ENCODE measurements at regions not wholly inside any gene's neighbourhood (a gene's known extent, or its start where the extent isn't known, plus 50 kb on each side); places are given as distances from the start of the nearest gene placed in this dataset.

- intact Hi-C loops (cut with micrococcal nuclease), result no loop called here
- Histone ChIP-seq H2AK9ac (replicated peaks; ENCODE audit: low read depth, low read length, poor library complexity) (no peak overlapping the region), H3K9me3 (ENCODE audit: control insufficient read depth, insufficient read depth, low read length) (peaks cover 18% of the 10 kb centered on the region), H3K9me1 (ENCODE audit: insufficient read depth, low read length) (no peaks in the 10 kb centered on the region), H2AFZ (replicated peaks; ENCODE audit: low read length, poor library complexity) (no peak overlapping the region), H2BK120ac (ENCODE audit: low read depth, low read length) (no peak overlapping the region), H3K36me3 (ENCODE audit: control insufficient read depth, insufficient read depth, low read length) (no peaks in the 10 kb centered on the region), H4K8ac (ENCODE audit: low read depth in 2 of 2, low read length in 2 of 2) (no peak overlapping the region), H3K18ac (ENCODE audit: low read depth, low read length) (no peak overlapping the region), H2BK5ac (ENCODE audit: low read depth, low read length, poor library complexity, severe bottlenecking) (no peak overlapping the region), H2AK5ac (ENCODE audit: low read depth, low read length) (no peak overlapping the region), H4K91ac (ENCODE audit: insufficient read depth, low read depth, low read length) (no peak overlapping the region), H3K4me3 (ENCODE audit: insufficient read depth, low read depth, low read length) (no peak overlapping the region), H3K23ac (ENCODE audit: low read depth, low read length) (no peak overlapping the region), H4K20me1 (ENCODE audit: insufficient read depth, low read length) (no peaks in the 10 kb centered on the region), H3K4me1 (ENCODE audit: control insufficient read depth, insufficient read depth, low read length) (no peaks in the 10 kb centered on the region), H3K56ac (ENCODE audit: extremely low read depth, insufficient read depth, low read length) (no peak overlapping the region), H2BK15ac (ENCODE audit: low read depth, low read length) (no peak overlapping the region), H3K14ac (replicated peaks; ENCODE audit: low read depth, low read length) (no peak overlapping the region), H3K27me3 (ENCODE audit: control insufficient read depth, insufficient read depth, low read length) (no peaks in the 10 kb centered on the region), H2BK20ac (ENCODE audit: low read depth, low read length) (no peak overlapping the region), H3K9ac (ENCODE audit: low read depth, low read length) (no peak overlapping the region), H4K5ac (ENCODE audit: low read depth, low read length) (no peak overlapping the region), H3K4ac (ENCODE audit: low read depth, low read length) (no peak overlapping the region), H3K4me2 (ENCODE audit: low read depth, low read length) (no peak overlapping the region), H3K27ac (ENCODE audit: insufficient read depth, low read length) (no peak overlapping the region), H3K79me1 (ENCODE audit: low read depth in 1 of 2, low read length in 2 of 2) (no peaks in the 10 kb centered on the region)
- ChIA-PET POLR2A (ENCODE audit: unreplicated experiment) (no interaction called here), CTCF (no interaction called here)
- in situ Hi-C loops (cut with MboI; ENCODE audit: low sequenced_read_pairs), result no loop called here
- dilution Hi-C loops (cut with HindIII; ENCODE audit: low sequenced_read_pairs, unreplicated experiment), result no loop called here
- no TSS peak for BruUV-seq (replicated peaks)
- DNase-seq (no peak), ATAC-seq (ENCODE audit: low read depth) (no peak)
- 67% methylated on average over 4 of the region's 11 CpGs; no CpG with 5 or more reads in 1 of the 2 experiments for WGBS, 2 experiments (ENCODE audit: extremely low coverage in 2 of 2, insufficient read length in 1 of 2)
- TF ChIP-seq BHLHE40 (IDR thresholded peaks at IDR 0.05; ENCODE audit: low read depth, low read length) (no peak), CEBPB (IDR thresholded peaks at IDR 0.05; ENCODE audit: low read depth, low read length) (no peak), RFX5 (IDR thresholded peaks at IDR 0.05; ENCODE audit: low read depth, low read length) (no peak), RAD21 (IDR thresholded peaks at IDR 0.05; ENCODE audit: low read length) (no peak), MXI1 (IDR thresholded peaks at IDR 0.05; ENCODE audit: borderline replicate concordance, low read depth, low read length) (no peak), USF2 (IDR thresholded peaks at IDR 0.05; ENCODE audit: low read depth, low read length) (no peak), POLR2A (IDR thresholded peaks at IDR 0.05; ENCODE audit: low read depth, low read length) (no peak), NFE2L2 (IDR thresholded peaks at IDR 0.05; ENCODE audit: low read depth, low read length) (no peak)
- TF ChIP-seq, protein P1, sequence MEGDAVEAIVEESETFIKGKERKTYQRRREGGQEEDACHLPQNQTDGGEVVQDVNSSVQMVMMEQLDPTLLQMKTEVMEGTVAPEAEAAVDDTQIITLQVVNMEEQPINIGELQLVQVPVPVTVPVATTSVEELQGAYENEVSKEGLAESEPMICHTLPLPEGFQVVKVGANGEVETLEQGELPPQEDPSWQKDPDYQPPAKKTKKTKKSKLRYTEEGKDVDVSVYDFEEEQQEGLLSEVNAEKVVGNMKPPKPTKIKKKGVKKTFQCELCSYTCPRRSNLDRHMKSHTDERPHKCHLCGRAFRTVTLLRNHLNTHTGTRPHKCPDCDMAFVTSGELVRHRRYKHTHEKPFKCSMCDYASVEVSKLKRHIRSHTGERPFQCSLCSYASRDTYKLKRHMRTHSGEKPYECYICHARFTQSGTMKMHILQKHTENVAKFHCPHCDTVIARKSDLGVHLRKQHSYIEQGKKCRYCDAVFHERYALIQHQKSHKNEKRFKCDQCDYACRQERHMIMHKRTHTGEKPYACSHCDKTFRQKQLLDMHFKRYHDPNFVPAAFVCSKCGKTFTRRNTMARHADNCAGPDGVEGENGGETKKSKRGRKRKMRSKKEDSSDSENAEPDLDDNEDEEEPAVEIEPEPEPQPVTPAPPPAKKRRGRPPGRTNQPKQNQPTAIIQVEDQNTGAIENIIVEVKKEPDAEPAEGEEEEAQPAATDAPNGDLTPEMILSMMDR (conservative IDR thresholded peaks at IDR 0.05; ENCODE audit: low read depth, low read length), result no peak
Observed at GRCh38 chr10:124296813-124297788, 121.6 kb downstream of the OAT start.
